ENCODE measurements at regions not wholly inside any gene's neighbourhood (a gene's known extent, or its start where the extent isn't known, plus 50 kb on each side); places are given as distances from the start of the nearest gene placed in this dataset.

GRCh38 chrX:42269186-42269585 is 345.8 kb upstream of the CASK start:
- DNase-seq (ENCODE audit: low read depth) = no peak
- H3K36me3 ChIP-seq (ENCODE audit: control insufficient read depth, insufficient read depth, low read length) = no peaks in the 10 kb centered on the region
- no peaks in the 10 kb centered on the region for H3K27me3 ChIP-seq (ENCODE audit: control insufficient read depth, insufficient read depth, low read length)
- no peak overlapping the region for H3K4me3 ChIP-seq (ENCODE audit: low read depth, low read length)
- TF ChIP-seq CTCF (IDR thresholded peaks at IDR 0.05; ENCODE audit: insufficient read depth, low read length, poor library complexity, severe bottlenecking) = no peak

- Histone ChIP-seq H3K36me3 (ENCODE audit: control insufficient read depth, insufficient read depth, low read length) (no peaks in the 10 kb centered on the region), H3K4me3 (ENCODE audit: low read depth, low read length) (no peak overlapping the region), H3K27me3 (ENCODE audit: control insufficient read depth, insufficient read depth, low read length) (no peaks in the 10 kb centered on the region)
- no peak for DNase-seq (ENCODE audit: low read depth)
- TF ChIP-seq CTCF (IDR thresholded peaks at IDR 0.05; ENCODE audit: insufficient read depth, low read length, poor library complexity, severe bottlenecking) = no peak
Measured at GRCh38 chrX:42260854-42261253, 337.5 kb upstream of the CASK start.

GRCh38 chrX:42248226-42248625 is 324.9 kb upstream of the CASK start:
- TF ChIP-seq CTCF (IDR thresholded peaks at IDR 0.05; ENCODE audit: insufficient read depth, low read length, poor library complexity, severe bottlenecking) = no peak
- Histone ChIP-seq H3K27me3 (ENCODE audit: control insufficient read depth, insufficient read depth, low read length) (no peaks in the 10 kb centered on the region), H3K36me3 (ENCODE audit: control insufficient read depth, insufficient read depth, low read length) (no peaks in the 10 kb centered on the region), H3K4me3 (ENCODE audit: low read depth, low read length) (no peak overlapping the region)
- DNase-seq (ENCODE audit: low read depth) = no peak

GRCh38 chrX:42247241-42247640 is 323.9 kb upstream of the CASK start:
- no peak for DNase-seq (ENCODE audit: low read depth)
- no peaks in the 10 kb centered on the region for H3K36me3 ChIP-seq (ENCODE audit: control insufficient read depth, insufficient read depth, low read length)
- H3K4me3 ChIP-seq (ENCODE audit: low read depth, low read length) = no peak overlapping the region
- no peak for TF ChIP-seq CTCF (IDR thresholded peaks at IDR 0.05; ENCODE audit: insufficient read depth, low read length, poor library complexity, severe bottlenecking)
- no peaks in the 10 kb centered on the region for H3K27me3 ChIP-seq (ENCODE audit: control insufficient read depth, insufficient read depth, low read length)

- no peak for DNase-seq (ENCODE audit: low read depth)
Measured at GRCh38 chrX:42246814-42247213, 323.5 kb upstream of the CASK start.

More at GRCh38 chrX:42246814-42247213, 323.5 kb upstream of the CASK start:
- H3K4me3 ChIP-seq (ENCODE audit: low read depth, low read length) = no peak overlapping the region
- TF ChIP-seq CTCF (IDR thresholded peaks at IDR 0.05; ENCODE audit: insufficient read depth, low read length, poor library complexity, severe bottlenecking) = no peak
- H3K36me3 ChIP-seq (ENCODE audit: control insufficient read depth, insufficient read depth, low read length) = no peaks in the 10 kb centered on the region
- H3K27me3 ChIP-seq (ENCODE audit: control insufficient read depth, insufficient read depth, low read length) = no peaks in the 10 kb centered on the region
